SU-DHL-6 (cell line): ENCODE measurements at regions not wholly inside any gene's neighbourhood (a gene's known extent, or its start where the extent isn't known, plus 50 kb on each side); places are given as distances from the start of the nearest gene placed in this dataset.

ENCODE experiments used
- EZH2phosphoT487 ChIP-seq: fragments of 200-600 bp; sonication (generic), shearing (Covaris generic); conservative IDR thresholded peaks from 2 replicates; pipeline ENCODE4 v1.6.1; 2018; ENCODE audit warnings: mild to moderate bottlenecking, antibody characterized with exemption, low read length, moderate library complexity, mixed read lengths
- TF ChIP-seq, protein P1 (sequence below): fragments of 200-600 bp; sonication (generic); IDR thresholded peaks from one replicate; pipeline ENCODE4 v1.5.1; 2017; ENCODE audit warnings: antibody characterized with exemption, mild to moderate bottlenecking, low read length, moderate library complexity; ENCODE audit not compliant: insufficient read depth, poor library complexity, severe bottlenecking

DNA sequence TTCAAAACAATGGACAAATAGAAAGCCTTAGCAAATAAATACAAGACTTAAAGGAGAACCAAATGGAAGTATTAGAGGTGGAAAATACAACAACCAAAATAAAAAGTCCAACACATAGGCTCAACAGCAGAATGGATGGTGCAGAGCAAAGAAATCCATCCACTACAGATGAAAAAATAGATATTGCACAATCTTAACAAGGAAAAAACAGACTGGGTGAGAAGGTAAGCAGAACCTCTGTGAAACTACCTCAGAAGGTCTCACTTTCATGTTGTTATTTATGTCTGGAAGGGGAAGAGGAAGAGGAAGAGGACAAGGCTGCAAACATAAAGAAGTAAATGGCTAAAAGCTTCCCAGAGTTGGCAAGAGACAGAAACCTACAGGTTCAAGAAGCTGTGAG is 158.7 kb upstream of the NBPF11 start:
- TF ChIP-seq, protein P1, sequence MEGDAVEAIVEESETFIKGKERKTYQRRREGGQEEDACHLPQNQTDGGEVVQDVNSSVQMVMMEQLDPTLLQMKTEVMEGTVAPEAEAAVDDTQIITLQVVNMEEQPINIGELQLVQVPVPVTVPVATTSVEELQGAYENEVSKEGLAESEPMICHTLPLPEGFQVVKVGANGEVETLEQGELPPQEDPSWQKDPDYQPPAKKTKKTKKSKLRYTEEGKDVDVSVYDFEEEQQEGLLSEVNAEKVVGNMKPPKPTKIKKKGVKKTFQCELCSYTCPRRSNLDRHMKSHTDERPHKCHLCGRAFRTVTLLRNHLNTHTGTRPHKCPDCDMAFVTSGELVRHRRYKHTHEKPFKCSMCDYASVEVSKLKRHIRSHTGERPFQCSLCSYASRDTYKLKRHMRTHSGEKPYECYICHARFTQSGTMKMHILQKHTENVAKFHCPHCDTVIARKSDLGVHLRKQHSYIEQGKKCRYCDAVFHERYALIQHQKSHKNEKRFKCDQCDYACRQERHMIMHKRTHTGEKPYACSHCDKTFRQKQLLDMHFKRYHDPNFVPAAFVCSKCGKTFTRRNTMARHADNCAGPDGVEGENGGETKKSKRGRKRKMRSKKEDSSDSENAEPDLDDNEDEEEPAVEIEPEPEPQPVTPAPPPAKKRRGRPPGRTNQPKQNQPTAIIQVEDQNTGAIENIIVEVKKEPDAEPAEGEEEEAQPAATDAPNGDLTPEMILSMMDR, result no peak
- TF ChIP-seq EZH2phosphoT487, result no peak
